OCI-LY1 (cell line): ENCODE measurements at regions not wholly inside any gene's neighbourhood (a gene's known extent, or its start where the extent isn't known, plus 50 kb on each side); places are given as distances from the start of the nearest gene placed in this dataset.

Experiments used
- CTCF ChIP-seq: fragments of 200-600 bp; sonication (generic), shearing (Covaris generic); IDR thresholded peaks from 2 replicates; pipeline ENCODE4 v1.5.1; 2017; ENCODE audit warnings: mild to moderate bottlenecking, antibody characterized with exemption, low read length, moderate library complexity, mixed read lengths
- EZH2 ChIP-seq: fragments of 200-600 bp; sonication (generic), shearing (Covaris generic); IDR thresholded peaks from 2 replicates; pipeline ENCODE4 v1.8.0; 2017; ENCODE audit warnings: borderline replicate concordance, mixed run types, mild to moderate bottlenecking, antibody characterized with exemption, low read length, moderate library complexity, mixed read lengths

- no peak for TF ChIP-seq CTCF
- TF ChIP-seq EZH2: no peak
Measured at GRCh38 chr12:60174476-60174875, 578.6 kb downstream of the SLC16A7 start.
